ENCODE measurements at regions not wholly inside any gene's neighbourhood (a gene's known extent, or its start where the extent isn't known, plus 50 kb on each side); places are given as distances from the start of the nearest gene placed in this dataset.

GRCh38 chr14:49160983-49161382 is 425.2 kb downstream of the RPS29 start:
- no peak for TF ChIP-seq CTCF (IDR thresholded peaks at IDR 0.05; ENCODE audit: extremely low read depth, missing control alignments)

GRCh38 chr14:49159081-49159480 is 427.1 kb downstream of the RPS29 start:
- TF ChIP-seq CTCF (IDR thresholded peaks at IDR 0.05; ENCODE audit: extremely low read depth, missing control alignments): no peak
- no peak for DNase-seq (ENCODE audit: low spot score)

More at GRCh38 chr14:49160983-49161382, 425.2 kb downstream of the RPS29 start:
- DNase-seq (ENCODE audit: low spot score): no peak

- no peak for TF ChIP-seq CTCF (IDR thresholded peaks at IDR 0.05; ENCODE audit: extremely low read depth, missing control alignments)
- DNase-seq (ENCODE audit: low spot score): no peak
Measured at GRCh38 chr14:49139593-49139992, 446.6 kb downstream of the RPS29 start.

- no peak for DNase-seq (ENCODE audit: low spot score)
- no peak for TF ChIP-seq CTCF (IDR thresholded peaks at IDR 0.05; ENCODE audit: extremely low read depth, missing control alignments)
Measured at GRCh38 chr14:49134940-49135339, 451.2 kb downstream of the RPS29 start.

GRCh38 chr14:49121246-49121645 is 464.9 kb downstream of the RPS29 start:
- no peak for DNase-seq (ENCODE audit: low spot score)
- no peak for TF ChIP-seq CTCF (IDR thresholded peaks at IDR 0.05; ENCODE audit: extremely low read depth, missing control alignments)

- no peak for TF ChIP-seq CTCF (IDR thresholded peaks at IDR 0.05; ENCODE audit: extremely low read depth, missing control alignments)
- DNase-seq (ENCODE audit: low spot score): no peak
Measured at GRCh38 chr14:49114161-49114893, 471.9 kb downstream of the RPS29 start.

- DNase-seq (ENCODE audit: low spot score): no peak
- TF ChIP-seq CTCF (IDR thresholded peaks at IDR 0.05; ENCODE audit: extremely low read depth, missing control alignments): no peak
Measured at GRCh38 chr14:49106741-49107667, 479.2 kb downstream of the RPS29 start.

Data from GM20000 (cell line).